ENCODE measurements at regions not wholly inside any gene's neighbourhood (a gene's known extent, or its start where the extent isn't known, plus 50 kb on each side); places are given as distances from the start of the nearest gene placed in this dataset.

- TF ChIP-seq CTCF (conservative IDR thresholded peaks at IDR 0.05) (no peak), ZFX (IDR thresholded peaks at IDR 0.05) (no peak)
Observed at GRCh38 chr3:194849166-194849875, 163.6 kb downstream of the FAM43A start.

Measured in C4-2B (cell line).